RWPE1 (cell line): ENCODE measurements at regions not wholly inside any gene's neighbourhood (a gene's known extent, or its start where the extent isn't known, plus 50 kb on each side); places are given as distances from the start of the nearest gene placed in this dataset.

Source experiments
- CTCF ChIA-PET: fragments of 350-600 bp; sonication (Branson Sonifier 250); formaldehyde crosslinking; extraction: SDS; loops from one replicate; lab custom pipeline; 2021; lab: Yijun Ruan, JAX
- POLR2A ChIA-PET: fragments of 400-600 bp; formaldehyde crosslinking; extraction: SDS; loops from one replicate; lab custom pipeline; 2020; ENCODE audit warnings: antibody characterized with exemption; ENCODE audit not compliant: low non-redundant PET; lab: Yijun Ruan, JAX
- DNase-seq: peaks from one replicate; pipeline ENCODE4 v3.0.0; 2012; ENCODE audit warnings: low spot score
- H3K27ac ChIP-seq: fragments of 450-650 bp; 2 replicates; pipeline ENCODE4 v1.5.1; 2017
- CTCF ChIP-seq: fragments of 450-650 bp; conservative IDR thresholded peaks from 2 replicates; pipeline ENCODE4 v1.5.1; 2017; ENCODE audit warnings: low read depth, mild to moderate bottlenecking

- TF ChIP-seq CTCF: no peak
- CTCF ChIA-PET: interaction anchor here (0.6 to 1.8 kb wide), 2 partner anchors 21 to 634 kb away, joined by 4 read pairs; no protein-coding TSS in a partner anchor
- no peak overlapping the region for H3K27ac ChIP-seq
- POLR2A ChIA-PET: no interaction called here
- DNase-seq: no peak
These were observed 106.0 kb upstream of the PHACTR3 start for GRCh38 chr20:59498291-59498690.

GRCh38 chr20:59499863-59500262 is 104.5 kb upstream of the PHACTR3 start:
- POLR2A ChIA-PET: interaction anchor here (0.6 kb wide), 1 partner anchor 44 kb away, joined by 5 read pairs; no protein-coding TSS in a partner anchor
- CTCF ChIA-PET: no interaction called here
- TF ChIP-seq CTCF: no peak
- DNase-seq: no peak
- no peak overlapping the region for H3K27ac ChIP-seq

- H3K27ac ChIP-seq: no peak overlapping the region
- no peak for DNase-seq
- no peak for TF ChIP-seq CTCF
- ChIA-PET POLR2A (no interaction called here), CTCF (interaction anchor here (2.3 kb wide), 1 partner anchor 10 kb away, joined by 9 read pairs; no protein-coding TSS in a partner anchor)
These were observed 95.6 kb upstream of the PHACTR3 start for GRCh38 chr20:59508729-59509128.

GRCh38 chr20:59512651-59513050 is 91.7 kb upstream of the PHACTR3 start:
- no peak overlapping the region for H3K27ac ChIP-seq
- ChIA-PET CTCF (interaction anchor here (3.3 kb wide), 1 partner anchor 15 kb away, joined by 14 read pairs; no protein-coding TSS in a partner anchor), POLR2A (no interaction called here)
- TF ChIP-seq CTCF: no peak
- DNase-seq: no peak

GRCh38 chr20:59514554-59514953 is 89.8 kb upstream of the PHACTR3 start:
- H3K27ac ChIP-seq: no peak overlapping the region
- POLR2A ChIA-PET: no interaction called here
- TF ChIP-seq CTCF: no peak
- no peak for DNase-seq
- CTCF ChIA-PET: interaction anchor here (0.7 to 3.3 kb wide), 5 partner anchors 10 to 337 kb away, joined by 3 to 14 read pairs (median 6); no protein-coding TSS in a partner anchor

- peak; percentile 97 for TF ChIP-seq CTCF
- CTCF ChIA-PET: interaction anchor here (0.6 to 3.3 kb wide), 10 partner anchors 10 to 1792 kb away, joined by 3 to 14 read pairs (median 4); no protein-coding TSS in a partner anchor
These were observed 89.1 kb upstream of the PHACTR3 start for GRCh38 chr20:59515013-59515905.

More at GRCh38 chr20:59515013-59515905, 89.1 kb upstream of the PHACTR3 start:
- H3K27ac ChIP-seq: no peak overlapping the region
- peak; percentile 91 for DNase-seq
- POLR2A ChIA-PET: no interaction called here
